Spleen (tissue), 7 donors: ENCODE measurements at regions not wholly inside any gene's neighbourhood (a gene's known extent, or its start where the extent isn't known, plus 50 kb on each side); places are given as distances from the start of the nearest gene placed in this dataset.

ENCODE experiments used
- POLR2A ChIP-seq, 3 donors: fragments of 450-650 bp; IDR thresholded peaks; one replicate each; pipeline ENCODE4 v1.5.1; 2017; ENCODE audit warnings: antibody characterized with exemption in 3 of 3, mild to moderate bottlenecking in 1 of 3
- POLR2AphosphoS5 ChIP-seq, 3 donors: sonication (generic); formaldehyde crosslinking; IDR thresholded peaks; one replicate each; pipeline ENCODE4 v1.5.1; 2017; ENCODE audit warnings: antibody characterized with exemption in 3 of 3
- TF ChIP-seq, protein P1 (sequence below), 11 experiments: fragments of 200-600 bp in 7 of 11; fragments of 450-650 bp in 4 of 11; sonication (generic) in 4 of 11; IDR thresholded peaks in 8 of 11; conservative IDR thresholded peaks in 3 of 11; 1 replicate in 7 of 11; 2 replicates in 4 of 11; pipeline versions ENCODE4 v1.4.0 to v1.8.0; 2016 to 2021; ENCODE audit warnings: antibody characterized with exemption in 11 of 11, inconsistent platforms in 4 of 11, mild to moderate bottlenecking in 1 of 11
- donor health status: DM: no; HTN: no; CAD: no; lungs with moderate emphysema.
- donor health status: DM: no; HTN: no; CAD: no.
- donor health status: DM: no; HTN: no; CAD: no.

DNA sequence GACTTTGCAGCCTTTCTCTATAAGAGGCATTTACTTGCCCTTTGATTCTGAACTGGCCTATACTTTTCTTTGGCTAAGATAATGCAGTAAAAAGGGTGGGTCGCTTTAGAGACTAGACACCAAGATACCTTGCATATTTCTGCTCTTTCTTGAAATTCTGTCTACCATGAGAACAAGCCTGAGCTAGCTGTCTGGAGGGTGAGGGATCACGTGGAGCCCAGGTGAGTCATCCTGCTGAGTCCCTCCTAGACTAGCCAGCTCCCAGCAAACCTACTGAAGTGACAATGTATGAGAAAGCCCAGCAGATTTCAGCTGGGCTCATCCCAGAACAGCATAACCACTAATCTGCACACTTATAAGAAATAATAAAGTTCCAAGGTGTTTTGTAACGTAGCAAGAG, 408.0 kb upstream of the KAZN start:
- TF ChIP-seq, protein P1, sequence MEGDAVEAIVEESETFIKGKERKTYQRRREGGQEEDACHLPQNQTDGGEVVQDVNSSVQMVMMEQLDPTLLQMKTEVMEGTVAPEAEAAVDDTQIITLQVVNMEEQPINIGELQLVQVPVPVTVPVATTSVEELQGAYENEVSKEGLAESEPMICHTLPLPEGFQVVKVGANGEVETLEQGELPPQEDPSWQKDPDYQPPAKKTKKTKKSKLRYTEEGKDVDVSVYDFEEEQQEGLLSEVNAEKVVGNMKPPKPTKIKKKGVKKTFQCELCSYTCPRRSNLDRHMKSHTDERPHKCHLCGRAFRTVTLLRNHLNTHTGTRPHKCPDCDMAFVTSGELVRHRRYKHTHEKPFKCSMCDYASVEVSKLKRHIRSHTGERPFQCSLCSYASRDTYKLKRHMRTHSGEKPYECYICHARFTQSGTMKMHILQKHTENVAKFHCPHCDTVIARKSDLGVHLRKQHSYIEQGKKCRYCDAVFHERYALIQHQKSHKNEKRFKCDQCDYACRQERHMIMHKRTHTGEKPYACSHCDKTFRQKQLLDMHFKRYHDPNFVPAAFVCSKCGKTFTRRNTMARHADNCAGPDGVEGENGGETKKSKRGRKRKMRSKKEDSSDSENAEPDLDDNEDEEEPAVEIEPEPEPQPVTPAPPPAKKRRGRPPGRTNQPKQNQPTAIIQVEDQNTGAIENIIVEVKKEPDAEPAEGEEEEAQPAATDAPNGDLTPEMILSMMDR (IDR thresholded peaks at IDR 0.05 in 8 of 11, conservative IDR thresholded peaks at IDR 0.05 in 3 of 11), result no peak
- TF ChIP-seq POLR2A (IDR thresholded peaks at IDR 0.05) (no peak), POLR2AphosphoS5 (IDR thresholded peaks at IDR 0.05) (no peak)
